ENCODE measurements at regions not wholly inside any gene's neighbourhood (a gene's known extent, or its start where the extent isn't known, plus 50 kb on each side); places are given as distances from the start of the nearest gene placed in this dataset.

- no peak overlapping the region for H3K4me3 ChIP-seq
- TF ChIP-seq CTCF (IDR thresholded peaks at IDR 0.05) = no peak
- DNase-seq (no peak), ATAC-seq (no peak)
- no peaks in the 10 kb centered on the region for H3K27me3 ChIP-seq (ENCODE audit: low read depth)
- H3K36me3 ChIP-seq = no peaks in the 10 kb centered on the region
- no peak overlapping the region for H3K27ac ChIP-seq
- H3K4me1 ChIP-seq = no peaks in the 10 kb centered on the region
- intact Hi-C loops (cut with DNase I) = no loop called here
- no peaks in the 10 kb centered on the region for H3K9me3 ChIP-seq
These were observed 468.5 kb downstream of the ZNF608 start for GRCh38 chr5:124277767-124278545.

GRCh38 chr5:124276166-124276565 lies 470.3 kb downstream of the ZNF608 start:
- Histone ChIP-seq H3K4me3 (no peak overlapping the region), H3K27me3 (ENCODE audit: low read depth) (no peaks in the 10 kb centered on the region), H3K36me3 (no peaks in the 10 kb centered on the region), H3K9me3 (no peaks in the 10 kb centered on the region), H3K27ac (no peak overlapping the region), H3K4me1 (no peaks in the 10 kb centered on the region)
- DNase-seq (no peak), ATAC-seq (no peak)
- intact Hi-C loops (cut with DNase I) = no loop called here
- no peak for TF ChIP-seq CTCF (IDR thresholded peaks at IDR 0.05)

- TF ChIP-seq CTCF (IDR thresholded peaks at IDR 0.05) = no peak
These were observed 471.5 kb downstream of the ZNF608 start for GRCh38 chr5:124274949-124275348.

GRCh38 chr5:124264499-124264898 lies 481.9 kb downstream of the ZNF608 start:
- intact Hi-C loops (cut with DNase I) = no loop called here
- TF ChIP-seq CTCF (IDR thresholded peaks at IDR 0.05) = no peak
- no peak overlapping the region for H3K27ac ChIP-seq
- no peaks in the 10 kb centered on the region for H3K27me3 ChIP-seq (ENCODE audit: low read depth)
- ATAC-seq (no peak), DNase-seq (no peak)
- no peak overlapping the region for H3K4me3 ChIP-seq
- no peaks in the 10 kb centered on the region for H3K36me3 ChIP-seq
- H3K9me3 ChIP-seq = no peaks in the 10 kb centered on the region
- peaks cover 28% of the 10 kb centered on the region for H3K4me1 ChIP-seq

More at GRCh38 chr5:124274949-124275348, 471.5 kb downstream of the ZNF608 start:
- H3K27ac ChIP-seq = no peak overlapping the region
- no peak overlapping the region for H3K4me3 ChIP-seq
- H3K4me1 ChIP-seq = no peaks in the 10 kb centered on the region
- no peaks in the 10 kb centered on the region for H3K9me3 ChIP-seq
- DNase-seq (no peak), ATAC-seq (no peak)
- intact Hi-C loops (cut with DNase I) = no loop called here
- H3K36me3 ChIP-seq = no peaks in the 10 kb centered on the region
- no peaks in the 10 kb centered on the region for H3K27me3 ChIP-seq (ENCODE audit: low read depth)

- DNase-seq = no peak
- peak; percentile 34 to 68 for ATAC-seq
- Histone ChIP-seq H3K27ac (no peak overlapping the region), H3K27me3 (ENCODE audit: low read depth) (no peaks in the 10 kb centered on the region), H3K36me3 (no peaks in the 10 kb centered on the region), H3K4me1 (peaks cover 28% of the 10 kb centered on the region), H3K9me3 (no peaks in the 10 kb centered on the region), H3K4me3 (no peak overlapping the region)
- TF ChIP-seq CTCF (IDR thresholded peaks at IDR 0.05) = no peak
- intact Hi-C loops (cut with DNase I) = no loop called here
These were observed 482.6 kb downstream of the ZNF608 start for GRCh38 chr5:124263680-124264491.
